Osteoblast (primary cell): ENCODE measurements at regions not wholly inside any gene's neighbourhood (a gene's known extent, or its start where the extent isn't known, plus 50 kb on each side); places are given as distances from the start of the nearest gene placed in this dataset.
A peak's percentile ranks its signal among the peaks of the same experiment; 100 is the strongest.

Experiments used
- DNase-seq: peaks from one replicate; pipeline ENCODE4 v3.0.0; 2011; ENCODE audit warnings: low spot score, mixed read lengths; ENCODE audit not compliant: insufficient read length; ENCODE audit errors: missing footprints
- H2AFZ ChIP-seq: 2 replicates; pipeline ENCODE4 v1.6.0; 2011; ENCODE audit warnings: mild to moderate bottlenecking, low read length
- H3K27ac ChIP-seq: 2 replicates; pipeline ENCODE4 v1.5.1; 2011; ENCODE audit warnings: mild to moderate bottlenecking, low read depth, low read length, moderate library complexity
- H3K27me3 ChIP-seq: 2 replicates; pipeline ENCODE4 v1.6.0; 2012; ENCODE audit warnings: mild to moderate bottlenecking, control low read depth, inconsistent platforms, low read length, moderate library complexity; ENCODE audit not compliant: insufficient read depth
- H3K36me3 ChIP-seq: 2 replicates; pipeline ENCODE4 v1.5.1; 2011; ENCODE audit warnings: mild to moderate bottlenecking, low read length, control low read depth, moderate library complexity; ENCODE audit not compliant: insufficient read depth
- H3K4me1 ChIP-seq: 2 replicates; pipeline ENCODE4 v1.5.1; 2011; ENCODE audit warnings: mild to moderate bottlenecking, low read length, control low read depth, moderate library complexity; ENCODE audit not compliant: insufficient read depth
- H3K4me2 ChIP-seq: 2 replicates; pipeline ENCODE4 v1.6.0; 2011; ENCODE audit warnings: mild to moderate bottlenecking, low read length; ENCODE audit not compliant: insufficient read depth
- H3K4me3 ChIP-seq: fragments of 200-600 bp; sonication (generic); 3 replicates; pipeline ENCODE4 v1.5.1; 2012; ENCODE audit warnings: mild to moderate bottlenecking, low read length, inconsistent platforms; ENCODE audit not compliant: insufficient read depth
- H3K79me2 ChIP-seq: 2 replicates; pipeline ENCODE4 v1.6.0; 2012; ENCODE audit warnings: mild to moderate bottlenecking, low read length, control low read depth, inconsistent platforms; ENCODE audit not compliant: insufficient read depth
- H3K9me3 ChIP-seq: 2 replicates; pipeline ENCODE4 v1.5.1; 2011; ENCODE audit warnings: low read depth, low read length, control low read depth
- H4K20me1 ChIP-seq: 2 replicates; pipeline ENCODE4 v1.6.0; 2012; ENCODE audit warnings: mild to moderate bottlenecking, low read length, control low read depth; ENCODE audit not compliant: insufficient read depth
- CTCF ChIP-seq: IDR thresholded peaks from 2 replicates; pipeline ENCODE4 v1.5.1; 2011; ENCODE audit warnings: mild to moderate bottlenecking, low read depth, low read length, moderate library complexity; ENCODE audit errors: extremely low read depth

- peak overlapping the region; percentile 34 for H3K4me2 ChIP-seq
These were observed 177.4 kb upstream of the LEF1 start for GRCh38 chr4:108345862-108346817.

GRCh38 chr4:108342325-108342970 is 173.7 kb upstream of the LEF1 start:
- Histone ChIP-seq H3K27me3 (no peaks in the 10 kb centered on the region), H2AFZ (peak overlapping the region; percentile 57), H4K20me1 (no peaks in the 10 kb centered on the region), H3K36me3 (no peaks in the 10 kb centered on the region), H3K4me3 (no peak overlapping the region), H3K27ac (no peak overlapping the region), H3K9me3 (no peaks in the 10 kb centered on the region), H3K4me2 (no peak overlapping the region), H3K79me2 (no peaks in the 10 kb centered on the region), H3K4me1 (peaks cover 19% of the 10 kb centered on the region)
- DNase-seq, result no peak
- no peak for TF ChIP-seq CTCF

More at GRCh38 chr4:108345862-108346817, 177.4 kb upstream of the LEF1 start:
- Histone ChIP-seq H3K4me1 (peaks cover 14% of the 10 kb centered on the region), H2AFZ (no peak overlapping the region), H3K27me3 (no peaks in the 10 kb centered on the region), H3K79me2 (no peaks in the 10 kb centered on the region), H3K36me3 (no peaks in the 10 kb centered on the region), H3K4me3 (no peak overlapping the region), H3K27ac (peak overlapping the region; percentile 35), H3K9me3 (no peaks in the 10 kb centered on the region), H4K20me1 (no peaks in the 10 kb centered on the region)
- DNase-seq, result no peak
- TF ChIP-seq CTCF, result no peak

DNA sequence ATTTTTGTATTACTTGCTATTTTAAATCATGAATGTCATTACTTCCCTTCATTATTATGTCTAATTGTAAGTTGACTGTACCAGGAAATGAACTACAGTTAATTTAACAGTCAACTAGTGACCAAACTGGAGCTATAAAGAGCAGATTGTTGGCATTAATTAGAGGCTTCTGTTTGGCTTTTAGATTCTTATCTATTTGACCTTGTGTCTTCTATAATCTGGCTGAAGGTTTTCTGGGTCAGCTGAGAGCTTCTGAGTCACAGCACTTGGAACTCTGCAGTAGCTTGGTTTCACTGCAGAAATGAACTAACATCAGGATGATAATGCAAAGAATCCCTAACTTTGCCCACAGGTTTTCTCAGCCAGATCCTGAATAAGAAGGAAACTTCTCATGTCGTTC is 169.2 kb upstream of the LEF1 start:
- DNase-seq, result no peak
- H3K27me3 ChIP-seq, result no peaks in the 10 kb centered on the region
- H2AFZ ChIP-seq, result no peak overlapping the region
- no peak for TF ChIP-seq CTCF
- H3K36me3 ChIP-seq, result no peaks in the 10 kb centered on the region
- H3K79me2 ChIP-seq, result no peaks in the 10 kb centered on the region
- H3K4me2 ChIP-seq, result no peak overlapping the region
- H4K20me1 ChIP-seq, result no peaks in the 10 kb centered on the region
- no peak overlapping the region for H3K4me3 ChIP-seq
- H3K4me1 ChIP-seq, result peaks cover 6% of the 10 kb centered on the region
- H3K9me3 ChIP-seq, result no peaks in the 10 kb centered on the region
- no peak overlapping the region for H3K27ac ChIP-seq

- Histone ChIP-seq H3K4me1 (peaks cover 6% of the 10 kb centered on the region), H3K79me2 (no peaks in the 10 kb centered on the region), H3K4me2 (no peak overlapping the region), H3K36me3 (no peaks in the 10 kb centered on the region), H3K27ac (no peak overlapping the region), H4K20me1 (no peaks in the 10 kb centered on the region), H3K9me3 (no peaks in the 10 kb centered on the region), H3K27me3 (no peaks in the 10 kb centered on the region), H2AFZ (no peak overlapping the region), H3K4me3 (no peak overlapping the region)
- DNase-seq, result no peak
- no peak for TF ChIP-seq CTCF
These were observed 167.3 kb upstream of the LEF1 start for GRCh38 chr4:108336076-108336475.
